PFSK-1 (cell line): ENCODE measurements at regions not wholly inside any gene's neighbourhood (a gene's known extent, or its start where the extent isn't known, plus 50 kb on each side); places are given as distances from the start of the nearest gene placed in this dataset.

Experiments used
- FOXP2 ChIP-seq: optimal IDR thresholded peaks from 2 replicates; pipeline ENCODE3; 2011; ENCODE audit warnings: borderline replicate concordance, control low read depth, inconsistent platforms; ENCODE audit not compliant: insufficient read depth; ENCODE audit errors: extremely low read length, extremely low read depth
- POLR2AphosphoS5 ChIP-seq: IDR thresholded peaks from 2 replicates; pipeline ENCODE4 v1.6.1; 2012; ENCODE audit warnings: low read depth, mild to moderate bottlenecking, control low read depth, low read length, moderate library complexity
- REST ChIP-seq, 2 experiments: IDR thresholded peaks; 2 replicates each; pipeline versions ENCODE4 v1.6.1 to v1.8.0; 2011 to 2012; ENCODE audit warnings: low read depth in 2 of 2, low read length in 2 of 2, control low read depth in 1 of 2, inconsistent platforms in 1 of 2, mild to moderate bottlenecking in 1 of 2, moderate library complexity in 1 of 2; ENCODE audit not compliant: insufficient read depth in 1 of 2
- SIN3A ChIP-seq: IDR thresholded peaks from 2 replicates; pipeline ENCODE4 v1.6.1; 2012; ENCODE audit warnings: mild to moderate bottlenecking, low read length, moderate library complexity, borderline replicate concordance; ENCODE audit not compliant: insufficient read depth
- TAF1 ChIP-seq: IDR thresholded peaks from 2 replicates; pipeline ENCODE4 v1.6.1; 2012; ENCODE audit warnings: low read length, control low read depth, borderline replicate concordance; ENCODE audit not compliant: insufficient read depth

GRCh38 chr5:118377420-118377819, 610.9 kb downstream of the DTWD2 start:
- no peak for TF ChIP-seq REST (IDR thresholded peaks at IDR 0.05; ENCODE audit: insufficient read depth in 1 of 2, low read depth in 2 of 2, low read length in 2 of 2)
- no peak for TF ChIP-seq SIN3A
- no peak for TF ChIP-seq FOXP2
- TF ChIP-seq POLR2AphosphoS5 = no peak
- no peak for TF ChIP-seq TAF1
